ENCODE measurements at regions not wholly inside any gene's neighbourhood (a gene's known extent, or its start where the extent isn't known, plus 50 kb on each side); places are given as distances from the start of the nearest gene placed in this dataset.

DNA sequence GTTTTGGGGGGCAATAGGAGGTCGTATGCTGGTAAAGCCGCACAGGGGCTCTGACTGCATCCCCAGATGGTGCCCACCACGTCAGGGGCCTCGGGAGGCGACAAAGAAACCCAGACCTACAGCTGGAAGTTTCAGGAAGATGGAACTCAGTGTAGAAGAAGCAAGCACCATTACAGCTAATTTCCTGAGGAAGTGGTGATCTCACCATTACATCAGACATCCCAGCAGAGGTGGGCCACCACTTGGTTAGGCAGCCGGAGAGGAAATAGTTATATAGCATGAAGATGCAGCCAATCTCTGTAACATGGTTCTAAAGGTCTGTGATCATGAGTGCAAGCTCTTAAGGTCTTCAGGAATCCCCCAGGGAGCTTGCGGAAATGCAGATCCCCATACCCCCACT lies 127.3 kb upstream of the PCBD1 start:
- Histone ChIP-seq H3K56ac (ENCODE audit: extremely low read depth, insufficient read depth, low read length) (no peak overlapping the region), H3K23ac (ENCODE audit: low read depth, low read length) (no peak overlapping the region), H4K91ac (ENCODE audit: insufficient read depth, low read depth, low read length) (no peak overlapping the region), H2AK9ac (replicated peaks; ENCODE audit: low read depth, low read length, poor library complexity) (no peak overlapping the region), H3K4me3 (ENCODE audit: insufficient read depth, low read depth, low read length) (no peak overlapping the region), H2BK120ac (ENCODE audit: low read depth, low read length) (no peak overlapping the region), H3K9me1 (ENCODE audit: insufficient read depth, low read length) (no peaks in the 10 kb centered on the region), H2BK15ac (ENCODE audit: low read depth, low read length) (no peak overlapping the region), H3K27ac (ENCODE audit: insufficient read depth, low read length) (no peak overlapping the region), H3K4me2 (ENCODE audit: low read depth, low read length) (no peak overlapping the region), H3K79me1 (ENCODE audit: low read depth in 1 of 2, low read length in 2 of 2) (no peaks in the 10 kb centered on the region), H3K9me3 (ENCODE audit: control insufficient read depth, insufficient read depth, low read length) (no peaks in the 10 kb centered on the region), H3K36me3 (ENCODE audit: control insufficient read depth, insufficient read depth, low read length) (no peaks in the 10 kb centered on the region), H2BK5ac (ENCODE audit: low read depth, low read length, poor library complexity, severe bottlenecking) (no peak overlapping the region), H3K4me1 (ENCODE audit: control insufficient read depth, insufficient read depth, low read length) (no peaks in the 10 kb centered on the region), H4K8ac (ENCODE audit: low read depth in 2 of 2, low read length in 2 of 2) (no peak overlapping the region), H4K20me1 (ENCODE audit: insufficient read depth, low read length) (no peaks in the 10 kb centered on the region), H2BK20ac (ENCODE audit: low read depth, low read length) (no peak overlapping the region), H2AK5ac (ENCODE audit: low read depth, low read length) (no peak overlapping the region), H4K5ac (ENCODE audit: low read depth, low read length) (no peak overlapping the region), H3K14ac (replicated peaks; ENCODE audit: low read depth, low read length) (no peak overlapping the region), H3K27me3 (ENCODE audit: control insufficient read depth, insufficient read depth, low read length) (peaks cover 26% of the 10 kb centered on the region), H3K9ac (ENCODE audit: low read depth, low read length) (no peak overlapping the region), H3K4ac (ENCODE audit: low read depth, low read length) (no peak overlapping the region), H2AFZ (replicated peaks; ENCODE audit: low read length, poor library complexity) (no peak overlapping the region), H3K18ac (ENCODE audit: low read depth, low read length) (no peak overlapping the region)
- no peak for TF ChIP-seq RAD21 (IDR thresholded peaks at IDR 0.05; ENCODE audit: low read length)
- TF ChIP-seq, protein P1, sequence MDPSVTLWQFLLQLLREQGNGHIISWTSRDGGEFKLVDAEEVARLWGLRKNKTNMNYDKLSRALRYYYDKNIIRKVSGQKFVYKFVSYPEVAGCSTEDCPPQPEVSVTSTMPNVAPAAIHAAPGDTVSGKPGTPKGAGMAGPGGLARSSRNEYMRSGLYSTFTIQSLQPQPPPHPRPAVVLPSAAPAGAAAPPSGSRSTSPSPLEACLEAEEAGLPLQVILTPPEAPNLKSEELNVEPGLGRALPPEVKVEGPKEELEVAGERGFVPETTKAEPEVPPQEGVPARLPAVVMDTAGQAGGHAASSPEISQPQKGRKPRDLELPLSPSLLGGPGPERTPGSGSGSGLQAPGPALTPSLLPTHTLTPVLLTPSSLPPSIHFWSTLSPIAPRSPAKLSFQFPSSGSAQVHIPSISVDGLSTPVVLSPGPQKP (IDR thresholded peaks at IDR 0.05; ENCODE audit: borderline replicate concordance, low read depth, low read length) = no peak
- TF ChIP-seq RFX5 (IDR thresholded peaks at IDR 0.05; ENCODE audit: low read depth, low read length) = no peak
- no peak for TF ChIP-seq SMC3 (IDR thresholded peaks at IDR 0.05; ENCODE audit: low read depth, low read length)
- TF ChIP-seq CEBPB (IDR thresholded peaks at IDR 0.05; ENCODE audit: low read depth, low read length) = no peak
- no peak for TF ChIP-seq NFE2L2 (IDR thresholded peaks at IDR 0.05; ENCODE audit: low read depth, low read length)
- TF ChIP-seq POLR2A (IDR thresholded peaks at IDR 0.05; ENCODE audit: low read depth, low read length) = no peak
- no peak for TF ChIP-seq CHD1 (IDR thresholded peaks at IDR 0.05; ENCODE audit: low read depth, low read length)
- no peak for TF ChIP-seq FOS (IDR thresholded peaks at IDR 0.05; ENCODE audit: low read depth, low read length)
- TF ChIP-seq, protein P2, sequence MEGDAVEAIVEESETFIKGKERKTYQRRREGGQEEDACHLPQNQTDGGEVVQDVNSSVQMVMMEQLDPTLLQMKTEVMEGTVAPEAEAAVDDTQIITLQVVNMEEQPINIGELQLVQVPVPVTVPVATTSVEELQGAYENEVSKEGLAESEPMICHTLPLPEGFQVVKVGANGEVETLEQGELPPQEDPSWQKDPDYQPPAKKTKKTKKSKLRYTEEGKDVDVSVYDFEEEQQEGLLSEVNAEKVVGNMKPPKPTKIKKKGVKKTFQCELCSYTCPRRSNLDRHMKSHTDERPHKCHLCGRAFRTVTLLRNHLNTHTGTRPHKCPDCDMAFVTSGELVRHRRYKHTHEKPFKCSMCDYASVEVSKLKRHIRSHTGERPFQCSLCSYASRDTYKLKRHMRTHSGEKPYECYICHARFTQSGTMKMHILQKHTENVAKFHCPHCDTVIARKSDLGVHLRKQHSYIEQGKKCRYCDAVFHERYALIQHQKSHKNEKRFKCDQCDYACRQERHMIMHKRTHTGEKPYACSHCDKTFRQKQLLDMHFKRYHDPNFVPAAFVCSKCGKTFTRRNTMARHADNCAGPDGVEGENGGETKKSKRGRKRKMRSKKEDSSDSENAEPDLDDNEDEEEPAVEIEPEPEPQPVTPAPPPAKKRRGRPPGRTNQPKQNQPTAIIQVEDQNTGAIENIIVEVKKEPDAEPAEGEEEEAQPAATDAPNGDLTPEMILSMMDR (conservative IDR thresholded peaks at IDR 0.05; ENCODE audit: low read depth, low read length) = no peak
- no peak for TF ChIP-seq BHLHE40 (IDR thresholded peaks at IDR 0.05; ENCODE audit: low read depth, low read length)
- no peak for TF ChIP-seq MAFK (IDR thresholded peaks at IDR 0.05; ENCODE audit: low read depth, low read length)
- TF ChIP-seq, protein P3, sequence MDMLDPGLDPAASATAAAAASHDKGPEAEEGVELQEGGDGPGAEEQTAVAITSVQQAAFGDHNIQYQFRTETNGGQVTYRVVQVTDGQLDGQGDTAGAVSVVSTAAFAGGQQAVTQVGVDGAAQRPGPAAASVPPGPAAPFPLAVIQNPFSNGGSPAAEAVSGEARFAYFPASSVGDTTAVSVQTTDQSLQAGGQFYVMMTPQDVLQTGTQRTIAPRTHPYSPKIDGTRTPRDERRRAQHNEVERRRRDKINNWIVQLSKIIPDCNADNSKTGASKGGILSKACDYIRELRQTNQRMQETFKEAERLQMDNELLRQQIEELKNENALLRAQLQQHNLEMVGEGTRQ (IDR thresholded peaks at IDR 0.05; ENCODE audit: low read depth, low read length) = no peak
- TF ChIP-seq RCOR1 (IDR thresholded peaks at IDR 0.05; ENCODE audit: insufficient replicate concordance, low read length) = no peak
- TF ChIP-seq MXI1 (IDR thresholded peaks at IDR 0.05; ENCODE audit: borderline replicate concordance, low read depth, low read length) = no peak
- TF ChIP-seq MAZ (IDR thresholded peaks at IDR 0.05; ENCODE audit: borderline replicate concordance, low read depth, low read length) = no peak
- DNase-seq = no peak
- POLR2A ChIA-PET (ENCODE audit: unreplicated experiment) = no interaction called here
- intact Hi-C loops (cut with micrococcal nuclease) (no loop called here), dilution Hi-C loops (cut with HindIII; ENCODE audit: low sequenced_read_pairs, unreplicated experiment) (no loop called here), in situ Hi-C loops (cut with MboI; ENCODE audit: low sequenced_read_pairs) (no loop called here)
- ATAC-seq (ENCODE audit: low read depth) = no peak
- BruUV-seq (replicated peaks) = no TSS peak
- WGBS, 2 experiments (ENCODE audit: extremely low coverage in 2 of 2, insufficient read length in 1 of 2) = 80% methylated on average over 1 of the region's 7 CpGs; no CpG with 5 or more reads in 1 of the 2 experiments
- CTCF ChIA-PET = no interaction called here

Measured in IMR-90 (cell line).